ENCODE measurements at regions not wholly inside any gene's neighbourhood (a gene's known extent, or its start where the extent isn't known, plus 50 kb on each side); places are given as distances from the start of the nearest gene placed in this dataset.

DNA sequence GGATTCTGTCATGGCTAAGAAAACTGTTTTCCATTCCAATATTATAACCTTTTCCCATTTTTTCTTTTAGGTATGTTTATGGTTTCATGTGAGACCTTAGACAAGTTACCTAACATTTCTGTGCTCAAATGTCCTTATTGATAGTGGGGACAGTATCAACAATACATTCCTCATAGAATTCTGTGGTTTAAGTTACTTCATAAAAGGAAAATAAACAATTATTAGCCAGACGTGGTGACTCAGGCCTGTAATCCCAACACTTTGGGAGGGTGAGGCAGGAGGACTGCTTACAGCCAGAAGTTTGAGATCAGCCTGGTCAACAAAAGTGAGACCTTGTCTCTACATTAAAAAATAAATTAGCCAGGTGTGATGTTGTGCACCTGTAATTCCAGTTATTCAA, 436.8 kb upstream of the CNTN4 start:
- H3K4me3 ChIP-seq, result no peak overlapping the region
- DNase-seq (ENCODE audit: low spot score), result no peak
- TF ChIP-seq, protein P1, sequence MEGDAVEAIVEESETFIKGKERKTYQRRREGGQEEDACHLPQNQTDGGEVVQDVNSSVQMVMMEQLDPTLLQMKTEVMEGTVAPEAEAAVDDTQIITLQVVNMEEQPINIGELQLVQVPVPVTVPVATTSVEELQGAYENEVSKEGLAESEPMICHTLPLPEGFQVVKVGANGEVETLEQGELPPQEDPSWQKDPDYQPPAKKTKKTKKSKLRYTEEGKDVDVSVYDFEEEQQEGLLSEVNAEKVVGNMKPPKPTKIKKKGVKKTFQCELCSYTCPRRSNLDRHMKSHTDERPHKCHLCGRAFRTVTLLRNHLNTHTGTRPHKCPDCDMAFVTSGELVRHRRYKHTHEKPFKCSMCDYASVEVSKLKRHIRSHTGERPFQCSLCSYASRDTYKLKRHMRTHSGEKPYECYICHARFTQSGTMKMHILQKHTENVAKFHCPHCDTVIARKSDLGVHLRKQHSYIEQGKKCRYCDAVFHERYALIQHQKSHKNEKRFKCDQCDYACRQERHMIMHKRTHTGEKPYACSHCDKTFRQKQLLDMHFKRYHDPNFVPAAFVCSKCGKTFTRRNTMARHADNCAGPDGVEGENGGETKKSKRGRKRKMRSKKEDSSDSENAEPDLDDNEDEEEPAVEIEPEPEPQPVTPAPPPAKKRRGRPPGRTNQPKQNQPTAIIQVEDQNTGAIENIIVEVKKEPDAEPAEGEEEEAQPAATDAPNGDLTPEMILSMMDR (IDR thresholded peaks at IDR 0.05), result no peak
- H3K27ac ChIP-seq, result no peak overlapping the region

DNA sequence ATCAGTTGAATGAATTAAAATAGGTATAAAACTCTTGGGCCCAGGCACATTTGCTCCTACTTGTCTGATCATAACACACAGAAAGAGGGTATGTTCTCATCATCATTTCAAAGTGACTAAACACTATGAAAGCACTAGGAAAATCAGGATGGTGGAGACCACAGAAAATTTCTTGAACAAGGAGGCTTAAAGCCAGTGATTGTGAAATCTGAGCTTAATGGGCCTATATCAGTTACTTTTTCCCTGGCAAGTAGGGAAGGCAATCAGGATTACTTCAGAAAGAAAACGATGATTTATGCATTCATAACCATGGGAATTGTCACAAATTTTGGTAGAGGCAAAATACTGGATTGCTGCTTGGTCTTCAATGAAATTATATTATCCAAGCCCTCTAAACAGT, 434.4 kb upstream of the CNTN4 start:
- no peak overlapping the region for H3K27ac ChIP-seq
- H3K4me3 ChIP-seq, result no peak overlapping the region
- DNase-seq (ENCODE audit: low spot score), result no peak
- TF ChIP-seq, protein P1 (IDR thresholded peaks at IDR 0.05), result no peak

DNA sequence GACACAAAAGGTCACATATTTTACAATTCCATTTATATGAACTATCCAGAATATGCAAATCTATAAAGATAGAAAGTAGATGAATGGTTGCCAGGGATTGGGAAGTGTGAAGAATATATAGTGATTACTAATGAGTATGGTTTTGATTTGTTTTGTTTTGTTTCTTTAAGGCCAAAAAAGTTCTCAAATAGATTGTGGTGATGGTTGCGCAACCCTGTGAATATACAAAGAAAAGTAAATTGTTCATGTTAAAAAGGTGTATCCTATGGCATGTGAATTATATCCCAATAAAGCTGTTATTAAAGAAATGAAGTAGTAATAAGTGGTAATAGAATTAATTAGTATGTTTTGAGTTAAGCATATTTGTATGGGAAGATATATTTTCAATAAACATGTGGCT, 431.8 kb upstream of the CNTN4 start:
- no peak overlapping the region for H3K4me3 ChIP-seq
- H3K27ac ChIP-seq, result no peak overlapping the region
- DNase-seq (ENCODE audit: low spot score), result no peak
- TF ChIP-seq, protein P1 (IDR thresholded peaks at IDR 0.05), result no peak

DNA sequence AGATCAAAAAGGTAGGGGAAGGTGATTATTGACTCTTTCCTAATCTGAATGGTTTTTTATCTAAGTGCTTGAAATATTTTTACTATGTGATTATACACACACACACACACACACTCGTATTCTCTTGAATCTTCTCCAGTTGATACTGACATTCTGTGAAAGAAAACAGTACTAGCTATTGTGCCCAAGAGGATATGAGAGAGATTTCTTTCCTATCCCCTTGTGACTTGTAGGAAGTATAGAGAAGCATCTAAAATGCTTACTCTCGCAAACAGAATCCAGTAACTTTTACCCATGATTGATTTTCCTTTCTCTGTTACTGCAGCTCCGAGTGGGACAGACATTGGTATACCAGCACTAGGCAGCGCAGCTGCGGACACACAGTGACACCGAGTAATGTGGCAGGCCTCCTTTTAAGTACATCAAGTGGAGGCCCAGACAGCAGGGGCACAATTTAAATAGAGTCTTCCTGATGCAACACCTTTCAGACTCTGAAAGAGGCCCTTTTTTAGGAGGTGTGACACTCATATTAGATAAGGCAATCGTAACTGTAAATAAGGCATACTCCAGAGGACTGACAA, 421.0 kb upstream of the CNTN4 start:
- H3K4me3 ChIP-seq, result no peak overlapping the region
- H3K27ac ChIP-seq, result no peak overlapping the region
- DNase-seq (ENCODE audit: low spot score), result no peak
- TF ChIP-seq, protein P1 (IDR thresholded peaks at IDR 0.05), result no peak

DNA sequence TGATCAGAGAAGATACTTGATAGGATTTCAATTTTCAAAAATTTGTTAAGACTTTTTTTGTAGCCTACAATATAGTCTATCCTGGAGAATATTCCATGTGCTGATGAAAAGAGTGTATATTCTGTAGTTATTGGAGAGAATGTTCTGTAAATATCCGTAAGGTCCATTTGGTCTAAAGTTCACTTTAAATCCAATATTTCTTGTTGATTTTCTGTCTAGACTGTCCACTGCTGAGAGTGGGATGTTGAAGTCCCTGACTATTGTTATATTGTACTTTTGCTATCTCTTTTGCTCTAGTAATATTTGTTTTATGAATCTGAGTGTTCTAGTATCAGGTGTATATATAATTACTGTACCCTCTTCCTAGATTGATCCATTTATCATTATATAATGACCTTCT, 406.2 kb upstream of the CNTN4 start:
- TF ChIP-seq, protein P1 (IDR thresholded peaks at IDR 0.05), result no peak
- H3K4me3 ChIP-seq, result no peak overlapping the region
- H3K27ac ChIP-seq, result no peak overlapping the region
- no peak for DNase-seq (ENCODE audit: low spot score)

DNA sequence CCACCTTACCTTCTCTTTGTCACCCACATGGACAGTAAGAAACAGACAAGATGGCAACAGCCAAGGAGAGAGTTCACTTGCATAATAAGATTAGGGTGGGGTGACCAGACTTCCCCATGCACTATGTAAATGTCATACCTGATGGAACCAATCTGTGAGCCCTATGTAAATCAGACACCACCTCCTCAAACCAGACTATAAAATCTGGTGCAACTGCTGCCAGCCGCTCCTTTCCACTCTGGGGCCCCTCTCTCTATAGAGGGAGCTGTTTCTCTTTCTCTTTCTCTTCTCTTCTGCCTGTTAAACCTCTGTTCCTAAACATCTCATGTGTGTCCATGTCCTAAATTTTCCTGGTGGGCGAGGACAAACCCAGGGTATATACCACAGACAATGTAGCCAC, 405.5 kb upstream of the CNTN4 start:
- no peak overlapping the region for H3K27ac ChIP-seq
- H3K4me3 ChIP-seq, result no peak overlapping the region
- no peak for DNase-seq (ENCODE audit: low spot score)
- TF ChIP-seq, protein P1 (IDR thresholded peaks at IDR 0.05), result no peak

DNA sequence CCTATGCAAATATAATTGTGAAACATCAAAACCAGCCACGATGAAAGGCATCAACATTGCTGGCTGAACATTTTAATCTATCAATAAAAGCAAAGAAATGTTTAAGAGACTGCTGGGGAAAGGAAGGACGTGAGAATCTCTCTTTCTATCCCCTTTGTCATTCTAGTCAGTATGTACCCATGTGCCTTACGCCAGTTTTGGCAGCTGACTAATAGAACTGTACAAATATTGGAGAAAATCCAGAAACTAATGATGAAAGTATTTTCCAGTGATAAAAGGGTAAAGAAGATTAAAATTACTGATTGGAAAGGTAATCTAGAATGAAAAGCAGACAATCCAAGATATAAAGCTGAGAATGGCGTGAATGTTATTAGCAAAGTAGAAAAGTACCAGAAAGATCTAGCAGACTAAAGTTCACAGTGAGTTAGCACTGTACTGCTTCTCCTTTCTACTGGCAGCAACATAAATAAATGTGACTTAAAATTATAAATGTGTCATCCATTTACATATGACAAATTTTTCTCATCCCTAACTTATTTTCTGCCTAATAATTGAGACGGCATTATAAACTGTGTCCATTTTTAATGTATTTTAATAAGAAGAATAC, 401.9 kb upstream of the CNTN4 start:
- H3K4me3 ChIP-seq, result no peak overlapping the region
- TF ChIP-seq, protein P1 (IDR thresholded peaks at IDR 0.05), result no peak
- H3K27ac ChIP-seq, result no peak overlapping the region
- no peak for DNase-seq (ENCODE audit: low spot score)
